Astrocyte of the spinal cord (primary cell): ENCODE measurements at regions not wholly inside any gene's neighbourhood (a gene's known extent, or its start where the extent isn't known, plus 50 kb on each side); places are given as distances from the start of the nearest gene placed in this dataset.

Experiments
- DNase-seq: peaks from one replicate; pipeline ENCODE4 v3.0.0; 2011; ENCODE audit warnings: low read depth, low spot score
- H3K4me3 ChIP-seq: 2 replicates; pipeline ENCODE4 v1.5.1; 2011; ENCODE audit warnings: low read depth, mild to moderate bottlenecking, low read length, moderate library complexity
- in situ Hi-C: cut with HindIII; loops from 2 replicates; pipeline ENCODE4 v1.10.0; 2017; ENCODE audit warnings: low sequenced_read_pairs
- TF ChIP-seq, protein P1 (sequence below): IDR thresholded peaks from 2 replicates; pipeline ENCODE4 v1.5.1; 2012; ENCODE audit warnings: low read depth, mild to moderate bottlenecking, low read length, inconsistent platforms

DNA sequence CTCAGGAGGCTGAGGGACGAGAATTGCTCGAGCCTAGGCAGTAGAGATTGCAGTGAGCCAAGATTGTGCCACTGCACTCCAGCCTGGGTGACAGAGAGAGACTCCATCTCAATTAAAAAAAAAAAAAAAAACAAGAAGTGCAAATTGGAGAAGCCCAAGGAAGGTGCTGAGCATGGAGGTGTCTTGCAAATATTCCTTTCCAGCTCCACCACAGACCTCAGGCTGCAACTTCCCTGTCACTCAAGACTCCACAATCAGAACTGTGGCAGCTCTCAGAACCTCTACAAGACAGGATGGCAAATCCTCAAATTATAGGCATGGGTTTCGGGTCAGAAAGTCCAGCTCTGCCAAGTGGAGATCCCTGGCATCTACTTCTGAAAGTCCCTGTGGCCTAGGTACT is 104.4 kb upstream of the TIAM1 start:
- no peak overlapping the region for H3K4me3 ChIP-seq
- TF ChIP-seq, protein P1, sequence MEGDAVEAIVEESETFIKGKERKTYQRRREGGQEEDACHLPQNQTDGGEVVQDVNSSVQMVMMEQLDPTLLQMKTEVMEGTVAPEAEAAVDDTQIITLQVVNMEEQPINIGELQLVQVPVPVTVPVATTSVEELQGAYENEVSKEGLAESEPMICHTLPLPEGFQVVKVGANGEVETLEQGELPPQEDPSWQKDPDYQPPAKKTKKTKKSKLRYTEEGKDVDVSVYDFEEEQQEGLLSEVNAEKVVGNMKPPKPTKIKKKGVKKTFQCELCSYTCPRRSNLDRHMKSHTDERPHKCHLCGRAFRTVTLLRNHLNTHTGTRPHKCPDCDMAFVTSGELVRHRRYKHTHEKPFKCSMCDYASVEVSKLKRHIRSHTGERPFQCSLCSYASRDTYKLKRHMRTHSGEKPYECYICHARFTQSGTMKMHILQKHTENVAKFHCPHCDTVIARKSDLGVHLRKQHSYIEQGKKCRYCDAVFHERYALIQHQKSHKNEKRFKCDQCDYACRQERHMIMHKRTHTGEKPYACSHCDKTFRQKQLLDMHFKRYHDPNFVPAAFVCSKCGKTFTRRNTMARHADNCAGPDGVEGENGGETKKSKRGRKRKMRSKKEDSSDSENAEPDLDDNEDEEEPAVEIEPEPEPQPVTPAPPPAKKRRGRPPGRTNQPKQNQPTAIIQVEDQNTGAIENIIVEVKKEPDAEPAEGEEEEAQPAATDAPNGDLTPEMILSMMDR, result no peak
- in situ Hi-C loops, result no loop called here
- no peak for DNase-seq

DNA sequence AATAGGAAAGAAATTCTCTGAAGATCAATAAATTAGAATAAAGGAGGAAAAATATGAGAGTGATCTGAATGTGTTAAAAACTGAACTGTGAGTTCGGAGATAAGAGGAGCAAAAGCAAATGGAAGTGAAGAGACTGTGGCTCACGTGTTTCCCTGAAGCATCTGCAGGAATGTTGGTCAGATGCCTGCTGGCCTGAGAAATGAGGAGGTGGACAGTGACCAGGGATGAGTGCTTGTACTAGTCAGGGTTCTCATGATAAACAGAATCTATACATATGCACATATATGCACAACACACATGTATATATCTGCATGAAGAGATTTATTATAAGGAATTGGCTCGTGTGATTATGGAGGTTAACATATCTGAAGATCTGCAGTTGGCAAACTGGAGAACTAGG is 103.4 kb upstream of the TIAM1 start:
- DNase-seq, result peak; percentile 20
- H3K4me3 ChIP-seq, result no peak overlapping the region
- TF ChIP-seq, protein P1, result no peak
- in situ Hi-C loops, result no loop called here

DNA sequence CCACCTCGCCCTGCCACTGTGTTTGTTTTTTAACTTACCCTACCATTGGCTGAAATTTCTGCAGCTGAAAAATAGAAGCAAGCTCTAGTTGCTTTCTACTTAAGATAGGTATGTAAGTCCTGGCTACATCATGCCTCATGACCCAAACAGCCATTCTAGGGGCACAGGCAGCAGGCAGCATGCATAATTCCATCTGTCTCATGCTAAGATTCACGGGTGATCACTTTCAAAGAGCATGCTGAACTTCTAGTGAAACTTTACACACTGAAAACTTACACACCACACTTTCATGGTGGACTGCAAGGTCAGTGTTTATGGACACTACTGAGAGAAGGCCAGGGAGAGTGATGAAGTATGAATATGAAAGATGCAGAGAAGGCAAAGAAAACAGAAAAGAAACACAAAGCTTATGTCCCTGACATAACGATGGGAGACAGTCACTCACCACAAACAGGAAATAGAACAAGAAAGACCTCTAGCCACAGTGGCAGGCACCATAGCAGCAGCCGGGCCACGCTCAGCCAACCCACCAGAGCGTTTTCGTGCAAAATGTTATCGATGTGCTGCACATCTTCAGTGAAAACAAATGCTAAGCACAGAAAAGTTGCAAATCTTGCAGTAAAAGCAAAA is 102.3 kb upstream of the TIAM1 start:
- TF ChIP-seq, protein P1, result no peak
- in situ Hi-C loops, result no loop called here
- H3K4me3 ChIP-seq, result no peak overlapping the region

DNA sequence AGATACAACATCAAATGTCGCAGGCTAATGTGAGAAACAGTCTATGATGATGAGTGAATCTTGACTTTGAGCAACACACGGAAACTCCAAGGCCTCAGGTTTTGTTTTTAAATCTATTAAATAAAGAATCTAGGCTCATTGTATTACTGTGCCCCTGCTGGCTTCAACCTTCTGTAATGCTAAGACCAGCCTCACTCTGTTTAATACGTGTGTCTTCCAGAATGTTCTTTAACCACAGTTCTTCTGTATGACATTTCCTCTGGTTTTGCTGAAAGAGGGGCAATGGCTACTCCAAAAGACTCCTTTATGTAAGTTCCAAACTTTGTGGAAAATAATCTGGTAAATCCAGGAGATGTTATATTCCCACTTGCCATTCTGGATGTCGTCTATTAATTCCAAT is 101.1 kb upstream of the TIAM1 start:
- no peak overlapping the region for H3K4me3 ChIP-seq
- no peak for DNase-seq
- TF ChIP-seq, protein P1, result no peak
- in situ Hi-C loops, result no loop called here

More for the DNA sequence above, 102.3 kb upstream of the TIAM1 start:
- no peak for DNase-seq

DNA sequence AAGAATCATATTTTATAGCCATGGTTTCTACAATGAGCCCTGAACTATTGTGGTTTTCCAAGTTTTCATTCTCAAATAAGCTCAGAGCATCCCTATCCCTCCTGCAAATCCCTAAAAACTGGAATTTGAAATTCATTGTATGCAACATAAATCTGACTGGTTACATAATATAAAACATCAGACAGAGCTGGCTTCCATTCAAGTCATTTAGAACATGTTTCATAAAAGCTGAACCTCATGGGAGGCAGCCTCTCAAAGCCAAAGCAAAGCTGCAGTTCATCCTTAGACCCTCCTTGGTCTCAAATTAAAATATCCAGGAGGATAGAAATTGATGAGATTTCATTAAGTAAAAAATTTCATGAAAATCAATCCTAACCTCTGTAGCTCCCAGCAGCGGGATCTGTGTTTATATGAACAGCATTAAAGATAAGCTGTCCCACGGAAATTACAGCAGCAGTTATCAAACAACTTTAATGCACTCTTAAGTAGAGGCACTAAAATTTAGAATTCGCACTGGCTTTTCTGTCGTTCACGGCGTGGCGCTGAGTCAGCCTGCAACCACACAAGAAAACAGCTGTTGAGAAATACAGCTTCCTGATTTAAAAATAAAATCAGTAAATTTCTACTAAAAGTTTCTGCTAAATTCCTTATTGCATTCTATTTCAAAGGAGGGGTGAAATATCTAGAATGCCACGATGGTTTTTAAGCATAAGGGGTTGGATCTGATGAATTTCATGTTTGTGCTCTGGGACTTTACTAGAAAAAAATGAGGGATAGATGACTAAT is 99.9 kb upstream of the TIAM1 start:
- DNase-seq, result no peak
- no peak overlapping the region for H3K4me3 ChIP-seq
- in situ Hi-C loops, result no loop called here
- TF ChIP-seq, protein P1, result no peak

DNA sequence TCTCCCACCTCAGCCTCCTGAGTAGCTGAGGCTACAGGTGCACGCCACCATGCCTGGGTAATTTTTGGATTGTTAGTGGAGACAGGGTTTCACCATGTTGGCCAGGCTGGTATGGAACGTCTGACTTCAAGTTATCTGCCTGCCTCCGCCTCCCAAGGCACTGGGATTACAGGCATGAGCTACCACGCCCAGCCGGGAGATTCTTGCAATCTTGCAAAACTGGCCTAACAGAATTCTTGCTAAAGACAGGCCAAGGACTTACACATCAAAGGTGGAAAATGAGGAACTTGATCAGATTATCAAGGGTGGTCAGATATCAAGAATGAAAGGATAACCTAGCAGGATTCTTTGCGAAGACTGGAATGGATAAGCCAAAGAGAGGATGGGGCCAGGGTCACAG is 98.3 kb upstream of the TIAM1 start:
- DNase-seq, result no peak
- no peak overlapping the region for H3K4me3 ChIP-seq
- in situ Hi-C loops, result no loop called here
- TF ChIP-seq, protein P1, result no peak
